ENCODE measurements at regions not wholly inside any gene's neighbourhood (a gene's known extent, or its start where the extent isn't known, plus 50 kb on each side); places are given as distances from the start of the nearest gene placed in this dataset.

- H3K4me3 ChIP-seq, result no peak overlapping the region
- in situ Hi-C loops (cut with MboI; ENCODE audit: low pct_unique_long_range_greater_than_20kb in 2 of 9, low sequenced_read_pairs in 9 of 9, unreplicated experiment in 9 of 9), result no loop called here
- no peak overlapping the region for H3K27ac ChIP-seq
- peak in 4 of 8 experiments; percentile 32 to 63 (median 36) for ATAC-seq (replicated peaks in 6 of 8)
- H3K4me1 ChIP-seq (replicated peaks in 1 of 2), result peaks cover 0 to 14% of the 10 kb centered on the region in 2 donors
- WGBS, 10 experiments, result 33 to 68% (median 45%) methylated on average over 2 to 4 of the region's 4 CpGs
Measured at GRCh38 chr18:68083131-68083530, 566.6 kb upstream of the DSEL start.

- in situ Hi-C loops (cut with MboI; ENCODE audit: low pct_unique_long_range_greater_than_20kb in 2 of 9, low sequenced_read_pairs in 9 of 9, unreplicated experiment in 9 of 9), result no loop called here
- no peak for ATAC-seq (replicated peaks in 6 of 8)
- Histone ChIP-seq H3K27ac (no peak overlapping the region), H3K4me1 (replicated peaks in 1 of 2) (peaks cover 0 to 5% of the 10 kb centered on the region in 2 donors), H3K4me3 (no peak overlapping the region)
- 40 to 91% (median 82%) methylated on average over 1 to 7 of the region's 7 CpGs; no CpG with 5 or more reads in 1 of the 10 experiments for WGBS, 10 experiments
Measured at GRCh38 chr18:68072744-68073143, 556.2 kb upstream of the DSEL start.

- no peak overlapping the region for H3K27ac ChIP-seq
- 89 to 100% methylated on average over 1 of the region's 1 CpG; no CpG with 5 or more reads in 8 of the 10 experiments for WGBS, 10 experiments
- H3K4me1 ChIP-seq (replicated peaks in 1 of 2), result no peaks in the 10 kb centered on the region
- no peak for ATAC-seq (replicated peaks in 6 of 8)
- in situ Hi-C loops (cut with MboI; ENCODE audit: low pct_unique_long_range_greater_than_20kb in 2 of 9, low sequenced_read_pairs in 9 of 9, unreplicated experiment in 9 of 9), result no loop called here
- H3K4me3 ChIP-seq, result no peak overlapping the region
Measured at GRCh38 chr18:68060871-68061270, 544.4 kb upstream of the DSEL start.

- no peak for ATAC-seq (replicated peaks in 6 of 8)
- WGBS, 10 experiments, result 54 to 100% (median 90%) methylated on average over 2 to 4 of the region's 4 CpGs; no CpG with 5 or more reads in 1 of the 10 experiments
- no peak overlapping the region for H3K27ac ChIP-seq
- in situ Hi-C loops (cut with MboI; ENCODE audit: low pct_unique_long_range_greater_than_20kb in 2 of 9, low sequenced_read_pairs in 9 of 9, unreplicated experiment in 9 of 9), result no loop called here
- H3K4me1 ChIP-seq (replicated peaks in 1 of 2), result no peaks in the 10 kb centered on the region
- H3K4me3 ChIP-seq, result no peak overlapping the region
Measured at GRCh38 chr18:68056936-68057335, 540.4 kb upstream of the DSEL start.

GRCh38 chr18:68054669-68055068 lies 538.1 kb upstream of the DSEL start:
- ATAC-seq (replicated peaks in 6 of 8), result no peak
- no peaks in the 10 kb centered on the region for H3K4me1 ChIP-seq (replicated peaks in 1 of 2)
- no peak overlapping the region for H3K27ac ChIP-seq
- H3K4me3 ChIP-seq, result no peak overlapping the region
- in situ Hi-C loops (cut with MboI; ENCODE audit: low pct_unique_long_range_greater_than_20kb in 2 of 9, low sequenced_read_pairs in 9 of 9, unreplicated experiment in 9 of 9), result no loop called here
- 57 to 67% (median 63%) methylated on average over 1 of the region's 1 CpG; no CpG with 5 or more reads in 7 of the 10 experiments for WGBS, 10 experiments

GRCh38 chr18:68053290-68053689 lies 536.8 kb upstream of the DSEL start:
- WGBS, 10 experiments, result 58 to 100% (median 95%) methylated on average over 1 to 2 of the region's 2 CpGs; no CpG with 5 or more reads in 1 of the 10 experiments
- no peak for ATAC-seq (replicated peaks in 6 of 8)

GRCh38 chr18:68041327-68041726 lies 524.8 kb upstream of the DSEL start:
- in situ Hi-C loops (cut with MboI; ENCODE audit: low pct_unique_long_range_greater_than_20kb in 2 of 9, low sequenced_read_pairs in 9 of 9, unreplicated experiment in 9 of 9), result no loop called here
- no peak overlapping the region for H3K27ac ChIP-seq
- no peak overlapping the region for H3K4me3 ChIP-seq
- ATAC-seq (replicated peaks in 6 of 8), result no peak
- 30 to 100% (median 88%) methylated on average over 1 to 4 of the region's 4 CpGs; no CpG with 5 or more reads in 2 of the 10 experiments for WGBS, 10 experiments
- no peaks in the 10 kb centered on the region for H3K4me1 ChIP-seq (replicated peaks in 1 of 2)

More at GRCh38 chr18:68053290-68053689, 536.8 kb upstream of the DSEL start:
- in situ Hi-C loops (cut with MboI; ENCODE audit: low pct_unique_long_range_greater_than_20kb in 2 of 9, low sequenced_read_pairs in 9 of 9, unreplicated experiment in 9 of 9), result no loop called here
- no peak overlapping the region for H3K27ac ChIP-seq
- no peak overlapping the region for H3K4me3 ChIP-seq
- H3K4me1 ChIP-seq (replicated peaks in 1 of 2), result no peaks in the 10 kb centered on the region

GRCh38 chr18:68040198-68040597 lies 523.7 kb upstream of the DSEL start:
- H3K27ac ChIP-seq, result no peak overlapping the region
- H3K4me1 ChIP-seq (replicated peaks in 1 of 2), result no peaks in the 10 kb centered on the region
- 57 to 100% (median 70%) methylated on average over 1 to 3 of the region's 3 CpGs; no CpG with 5 or more reads in 1 of the 10 experiments for WGBS, 10 experiments
- no peak overlapping the region for H3K4me3 ChIP-seq
- in situ Hi-C loops (cut with MboI; ENCODE audit: low pct_unique_long_range_greater_than_20kb in 2 of 9, low sequenced_read_pairs in 9 of 9, unreplicated experiment in 9 of 9), result no loop called here
- ATAC-seq (replicated peaks in 6 of 8), result no peak

- H3K27ac ChIP-seq, result no peak overlapping the region
- ATAC-seq (replicated peaks in 6 of 8), result no peak
- in situ Hi-C loops (cut with MboI; ENCODE audit: low pct_unique_long_range_greater_than_20kb in 2 of 9, low sequenced_read_pairs in 9 of 9, unreplicated experiment in 9 of 9), result no loop called here
- no peaks in the 10 kb centered on the region for H3K4me1 ChIP-seq (replicated peaks in 1 of 2)
- no peak overlapping the region for H3K4me3 ChIP-seq
- 11 to 100% (median 87%) methylated on average over 1 to 7 of the region's 8 CpGs for WGBS, 10 experiments
Measured at GRCh38 chr18:68035774-68036522, 519.4 kb upstream of the DSEL start.

- in situ Hi-C loops (cut with MboI; ENCODE audit: low pct_unique_long_range_greater_than_20kb in 2 of 9, low sequenced_read_pairs in 9 of 9, unreplicated experiment in 9 of 9), result no loop called here
- no peaks in the 10 kb centered on the region for H3K4me1 ChIP-seq (replicated peaks in 1 of 2)
- H3K4me3 ChIP-seq, result no peak overlapping the region
- H3K27ac ChIP-seq, result no peak overlapping the region
- ATAC-seq (replicated peaks in 6 of 8), result peak in 1 of 8 experiments; percentile 74
Measured at GRCh38 chr18:68034296-68034695, 517.8 kb upstream of the DSEL start.

GRCh38 chr18:68033466-68033865 lies 516.9 kb upstream of the DSEL start:
- WGBS, 10 experiments, result 20 to 97% (median 83%) methylated on average over 3 to 5 of the region's 5 CpGs
- Histone ChIP-seq H3K4me3 (no peak overlapping the region), H3K4me1 (replicated peaks in 1 of 2) (no peaks in the 10 kb centered on the region), H3K27ac (no peak overlapping the region)
- in situ Hi-C loops (cut with MboI; ENCODE audit: low pct_unique_long_range_greater_than_20kb in 2 of 9, low sequenced_read_pairs in 9 of 9, unreplicated experiment in 9 of 9), result no loop called here
- no peak for ATAC-seq (replicated peaks in 6 of 8)

GRCh38 chr18:68024716-68025115 lies 508.2 kb upstream of the DSEL start:
- ATAC-seq (replicated peaks in 6 of 8), result no peak

GRCh38 chr18:68017385-68017784 lies 500.9 kb upstream of the DSEL start:
- WGBS, 10 experiments, result 67 to 100% (median 98%) methylated on average over 1 to 8 of the region's 8 CpGs; no CpG with 5 or more reads in 1 of the 10 experiments
- Histone ChIP-seq H3K27ac (no peak overlapping the region), H3K4me3 (no peak overlapping the region), H3K4me1 (replicated peaks in 1 of 2) (no peaks in the 10 kb centered on the region)
- no peak for ATAC-seq (replicated peaks in 6 of 8)
- in situ Hi-C loops (cut with MboI; ENCODE audit: low pct_unique_long_range_greater_than_20kb in 2 of 9, low sequenced_read_pairs in 9 of 9, unreplicated experiment in 9 of 9), result no loop called here

More at GRCh38 chr18:68024716-68025115, 508.2 kb upstream of the DSEL start:
- Histone ChIP-seq H3K4me3 (no peak overlapping the region), H3K27ac (no peak overlapping the region), H3K4me1 (replicated peaks in 1 of 2) (no peaks in the 10 kb centered on the region)
- in situ Hi-C loops (cut with MboI; ENCODE audit: low pct_unique_long_range_greater_than_20kb in 2 of 9, low sequenced_read_pairs in 9 of 9, unreplicated experiment in 9 of 9), result no loop called here
- WGBS, 10 experiments, result 18 to 100% (median 83%) methylated on average over 1 to 4 of the region's 4 CpGs

GRCh38 chr18:67997496-67997895 lies 481.0 kb upstream of the DSEL start:
- WGBS, 10 experiments, result 50 to 95% (median 73%) methylated on average over 2 to 5 of the region's 5 CpGs; no CpG with 5 or more reads in 2 of the 10 experiments
- no peaks in the 10 kb centered on the region for H3K4me1 ChIP-seq (replicated peaks in 1 of 2)
- H3K4me3 ChIP-seq, result no peak overlapping the region
- ATAC-seq (replicated peaks in 6 of 8), result peak in 1 of 8 experiments; percentile 35
- in situ Hi-C loops (cut with MboI; ENCODE audit: low pct_unique_long_range_greater_than_20kb in 2 of 9, low sequenced_read_pairs in 9 of 9, unreplicated experiment in 9 of 9), result no loop called here
- no peak overlapping the region for H3K27ac ChIP-seq

All from motor neuron (in vitro differentiated cells).